Choroid plexus epithelial cell (primary cell): ENCODE measurements at regions not wholly inside any gene's neighbourhood (a gene's known extent, or its start where the extent isn't known, plus 50 kb on each side); places are given as distances from the start of the nearest gene placed in this dataset.

Source experiments
- DNase-seq: peaks from one replicate; pipeline ENCODE4 v3.0.0-alpha.2; 2010; ENCODE audit warnings: low read depth
- H3K4me3 ChIP-seq: 2 replicates; pipeline ENCODE4 v1.5.1; 2011; ENCODE audit warnings: low read depth, mild to moderate bottlenecking, control low read depth, low read length, moderate library complexity
- TF ChIP-seq, protein P1 (sequence below): conservative IDR thresholded peaks from 2 replicates; pipeline ENCODE4 v1.5.1; 2011; ENCODE audit warnings: low read depth, mild to moderate bottlenecking, control low read depth, inconsistent platforms, low read length, moderate library complexity

DNA sequence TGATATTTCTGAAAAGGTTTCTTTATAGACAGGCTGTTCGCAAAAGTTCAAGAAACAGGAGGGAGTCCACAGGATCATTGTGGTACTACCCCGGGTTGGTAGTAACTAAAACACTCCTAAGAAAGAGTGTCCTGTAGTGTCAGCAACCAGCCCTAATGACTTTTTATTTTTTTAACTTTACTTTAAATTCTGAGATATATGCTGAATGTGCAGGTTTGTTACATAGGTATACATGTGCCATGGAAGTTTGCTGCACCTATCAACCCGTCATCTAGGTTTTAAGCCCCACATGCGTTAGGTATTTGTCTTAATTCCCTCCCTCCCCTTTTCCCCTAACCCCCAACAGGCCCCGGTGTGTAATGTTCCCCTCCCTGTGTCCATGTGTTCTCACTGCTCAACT is 1396.9 kb upstream of the ZEB2 start:
- H3K4me3 ChIP-seq, result no peak overlapping the region
- no peak for DNase-seq
- TF ChIP-seq, protein P1, sequence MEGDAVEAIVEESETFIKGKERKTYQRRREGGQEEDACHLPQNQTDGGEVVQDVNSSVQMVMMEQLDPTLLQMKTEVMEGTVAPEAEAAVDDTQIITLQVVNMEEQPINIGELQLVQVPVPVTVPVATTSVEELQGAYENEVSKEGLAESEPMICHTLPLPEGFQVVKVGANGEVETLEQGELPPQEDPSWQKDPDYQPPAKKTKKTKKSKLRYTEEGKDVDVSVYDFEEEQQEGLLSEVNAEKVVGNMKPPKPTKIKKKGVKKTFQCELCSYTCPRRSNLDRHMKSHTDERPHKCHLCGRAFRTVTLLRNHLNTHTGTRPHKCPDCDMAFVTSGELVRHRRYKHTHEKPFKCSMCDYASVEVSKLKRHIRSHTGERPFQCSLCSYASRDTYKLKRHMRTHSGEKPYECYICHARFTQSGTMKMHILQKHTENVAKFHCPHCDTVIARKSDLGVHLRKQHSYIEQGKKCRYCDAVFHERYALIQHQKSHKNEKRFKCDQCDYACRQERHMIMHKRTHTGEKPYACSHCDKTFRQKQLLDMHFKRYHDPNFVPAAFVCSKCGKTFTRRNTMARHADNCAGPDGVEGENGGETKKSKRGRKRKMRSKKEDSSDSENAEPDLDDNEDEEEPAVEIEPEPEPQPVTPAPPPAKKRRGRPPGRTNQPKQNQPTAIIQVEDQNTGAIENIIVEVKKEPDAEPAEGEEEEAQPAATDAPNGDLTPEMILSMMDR, result no peak

DNA sequence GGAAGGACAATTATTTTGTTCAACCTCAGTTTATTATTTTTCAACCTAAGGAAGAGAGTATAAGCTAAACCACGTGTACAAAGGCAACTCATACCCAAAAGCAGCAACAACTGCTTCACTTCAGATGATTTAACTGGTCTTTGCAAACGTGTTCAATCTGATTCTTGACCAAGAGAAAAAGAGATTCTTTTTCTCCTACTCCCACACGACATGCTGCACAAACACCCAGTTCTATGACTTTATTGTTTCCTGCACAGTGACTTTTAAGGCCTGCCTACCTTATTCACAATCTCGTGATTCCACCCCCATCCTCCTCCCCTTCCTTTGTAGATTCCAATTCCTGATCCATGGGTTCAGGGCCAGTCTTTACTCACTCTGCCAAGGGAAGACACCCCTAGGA is 1394.8 kb upstream of the ZEB2 start:
- no peak for DNase-seq

DNA sequence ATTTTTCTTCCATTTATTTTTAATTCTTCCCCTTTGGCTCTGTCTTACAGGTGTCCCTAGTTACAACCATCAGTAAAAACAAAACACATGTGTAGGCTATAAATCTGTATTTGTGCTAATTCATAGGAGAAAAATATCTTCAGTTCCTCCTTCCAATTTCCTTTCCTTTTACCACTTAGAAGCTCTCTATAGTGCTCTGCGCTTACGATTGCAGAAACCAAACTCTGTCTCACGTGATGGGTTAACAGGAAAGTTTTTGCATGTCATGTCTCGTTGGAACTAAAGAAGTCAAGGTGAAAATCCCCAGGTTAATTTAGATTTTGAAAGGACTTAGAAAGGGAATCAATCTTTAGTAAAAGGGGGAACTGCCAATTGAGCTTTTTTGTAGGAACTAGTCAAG is 1390.5 kb upstream of the ZEB2 start:
- no peak overlapping the region for H3K4me3 ChIP-seq
- TF ChIP-seq, protein P1, result no peak
- DNase-seq, result no peak

More for the DNA sequence above, 1394.8 kb upstream of the ZEB2 start:
- H3K4me3 ChIP-seq, result no peak overlapping the region
- TF ChIP-seq, protein P1, result no peak

DNA sequence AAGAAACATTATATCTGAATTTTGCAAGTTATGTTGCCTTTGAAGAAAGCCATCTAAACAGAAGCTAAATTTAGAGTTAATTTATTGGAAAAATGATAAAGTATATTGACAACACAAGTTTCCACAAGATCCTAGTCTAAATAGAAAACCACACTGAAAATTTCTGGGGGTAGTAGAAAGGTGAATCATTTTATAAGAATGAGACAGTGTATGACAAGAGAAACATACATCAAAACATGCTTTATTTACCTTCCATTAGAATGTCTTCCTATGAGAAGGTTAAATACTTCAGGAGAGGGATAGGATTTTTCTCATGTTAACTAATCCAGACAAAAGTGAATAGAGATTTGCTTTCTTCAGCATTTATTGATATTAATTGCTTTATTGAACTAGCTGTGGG is 1389.8 kb upstream of the ZEB2 start:
- H3K4me3 ChIP-seq, result no peak overlapping the region
- TF ChIP-seq, protein P1, result no peak
- DNase-seq, result peak; percentile 7

DNA sequence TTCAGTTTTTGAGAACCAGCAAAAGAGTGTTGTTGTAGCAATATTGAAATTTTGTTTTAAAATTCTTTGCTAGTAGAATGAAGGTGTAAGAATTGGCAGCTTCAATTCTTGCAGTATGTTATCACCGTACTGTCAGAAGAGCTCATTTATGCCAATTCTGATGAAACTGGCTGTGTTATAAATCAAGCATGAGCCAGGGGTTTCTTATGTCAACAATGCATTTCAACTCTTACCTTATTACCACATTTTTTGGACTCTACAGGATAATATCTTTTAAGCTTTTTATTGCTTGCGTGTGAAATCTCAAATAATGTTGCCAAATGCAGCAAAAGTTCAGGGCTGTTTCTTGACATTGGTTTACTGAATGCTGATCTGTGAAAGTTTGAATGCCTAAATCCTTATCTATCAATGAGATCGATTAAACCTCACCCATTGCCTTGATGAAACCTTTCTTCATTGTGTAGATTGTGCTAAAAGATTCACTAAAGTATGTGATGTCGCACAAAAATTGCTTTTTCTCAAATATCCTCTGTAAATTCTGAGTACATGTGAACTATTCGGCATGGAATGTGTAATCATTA is 1389.3 kb upstream of the ZEB2 start:
- TF ChIP-seq, protein P1, result no peak
- no peak overlapping the region for H3K4me3 ChIP-seq
- DNase-seq, result peak; percentile 16

DNA sequence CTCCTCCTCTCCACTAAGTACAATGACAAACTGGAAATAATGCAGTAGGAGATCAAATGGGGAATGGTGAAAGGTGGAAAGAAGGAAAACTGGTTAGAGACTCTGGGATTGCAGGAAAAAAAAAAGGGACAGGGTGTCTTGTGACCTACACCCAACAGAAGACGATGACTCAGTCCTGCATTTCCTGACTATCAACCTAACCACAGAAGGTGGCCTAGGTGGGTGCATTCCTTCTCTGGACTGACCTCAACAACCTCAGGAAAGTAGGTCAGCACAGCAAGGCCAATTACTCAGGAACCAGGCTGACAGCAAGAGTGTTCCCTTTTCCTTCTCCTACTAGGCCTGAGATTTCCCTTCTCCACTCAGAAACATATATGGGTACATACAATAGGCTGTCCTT is 1386.4 kb upstream of the ZEB2 start:
- DNase-seq, result peak; percentile 35
- TF ChIP-seq, protein P1, result no peak
- H3K4me3 ChIP-seq, result no peak overlapping the region

DNA sequence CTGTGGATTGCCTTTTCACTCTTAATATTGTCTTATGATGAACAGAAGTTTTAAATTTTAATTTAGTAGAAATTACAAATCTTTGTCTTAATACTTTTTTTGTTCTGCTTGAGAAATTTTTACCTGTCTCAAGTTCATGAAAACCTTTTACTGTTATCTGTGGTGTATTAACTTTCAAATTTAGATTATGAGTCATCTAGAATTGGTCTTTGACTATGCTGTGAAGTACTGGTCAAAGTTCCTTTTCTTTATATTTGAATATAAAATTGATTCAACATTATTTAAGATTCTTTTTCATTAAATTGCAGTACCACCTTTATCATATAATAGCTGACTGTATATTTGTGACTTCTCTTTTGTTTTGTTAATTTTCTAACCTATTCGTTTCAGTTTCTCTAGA is 1385.5 kb upstream of the ZEB2 start:
- TF ChIP-seq, protein P1, result no peak
- DNase-seq, result no peak
- H3K4me3 ChIP-seq, result no peak overlapping the region
